NCI-H2081 (cell line): ENCODE measurements at regions not wholly inside any gene's neighbourhood (a gene's known extent, or its start where the extent isn't known, plus 50 kb on each side); places are given as distances from the start of the nearest gene placed in this dataset.
"Not testable (repeated sequence)": the region's sequence is repeated elsewhere in the genome, so short reads cannot be mapped to it uniquely, and the experiment has no call there.

Experiments used
- DNase-seq, 2 experiments: peaks; one replicate each; lab custom pipeline; 2025; lab: John Stamatoyannopoulos, UW

GRCh38 chr1:200282497-200283122 lies 127.2 kb downstream of the ZNF281 start:
- no peak for DNase-seq

- no peak for DNase-seq
Measured at GRCh38 chr1:200281201-200281835, 128.5 kb downstream of the ZNF281 start.

DNA sequence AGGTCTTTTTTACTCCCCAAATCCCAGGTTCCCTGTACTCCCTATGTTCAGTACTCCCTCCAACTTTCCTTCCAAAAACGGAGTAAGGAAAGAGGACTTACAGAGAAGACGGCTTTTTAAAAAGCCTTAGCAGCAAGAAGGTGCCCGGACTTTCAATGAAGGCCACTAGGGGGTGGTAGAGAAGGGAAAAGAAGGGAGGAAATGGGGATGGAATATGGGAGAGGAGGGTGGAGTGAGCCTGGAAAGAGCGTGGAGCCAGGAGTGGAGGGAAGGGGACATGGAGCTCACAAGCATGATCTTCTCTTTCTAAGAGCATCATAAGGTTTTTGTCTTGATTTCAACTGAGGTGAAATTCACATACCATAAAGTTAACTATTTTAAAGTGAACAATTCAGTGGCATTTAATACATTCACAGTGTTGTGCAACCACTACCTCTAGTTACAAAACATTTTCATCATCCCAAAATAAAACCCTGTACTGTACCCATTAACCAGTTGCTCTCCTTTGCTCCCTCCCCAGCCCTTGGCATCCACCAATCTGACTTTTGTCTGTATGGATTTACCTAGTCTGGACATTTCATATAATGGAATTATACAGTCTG lies 129.9 kb downstream of the ZNF281 start:
- DNase-seq: peak; percentile 10 to 44

GRCh38 chr1:200275816-200276453 lies 133.9 kb downstream of the ZNF281 start:
- DNase-seq: no peak

GRCh38 chr1:200275415-200275814 lies 134.4 kb downstream of the ZNF281 start:
- DNase-seq: no peak

- DNase-seq: no peak
Measured at GRCh38 chr1:200274116-200274515, 135.7 kb downstream of the ZNF281 start.

DNA sequence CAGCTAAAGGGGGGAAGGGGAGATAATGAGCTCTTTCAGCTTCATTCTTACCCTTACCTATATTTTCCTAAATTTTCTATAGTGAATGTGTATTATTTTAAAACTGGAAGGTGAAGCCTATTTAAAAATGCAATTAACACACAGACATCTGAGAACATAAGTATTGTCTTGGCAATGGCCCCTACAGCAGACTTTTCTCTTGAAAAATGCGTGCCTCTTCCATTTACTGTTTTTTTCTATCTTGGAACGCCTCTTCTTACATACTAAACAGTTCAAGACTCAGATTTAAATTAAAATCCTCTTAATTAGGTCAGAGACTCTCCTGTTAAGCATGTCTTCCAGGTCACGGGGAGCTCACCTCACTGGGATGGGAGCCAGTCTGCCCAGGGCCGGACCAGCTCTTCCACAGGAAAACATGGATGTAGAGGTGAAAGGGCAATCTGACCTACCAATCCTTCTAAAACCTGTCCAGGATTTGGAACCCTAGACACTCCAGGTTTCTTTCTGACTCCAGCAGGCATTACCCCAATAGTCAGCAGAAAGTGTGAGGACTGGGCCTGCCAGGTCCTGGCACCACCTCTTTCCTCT lies 137.3 kb downstream of the ZNF281 start:
- no peak for DNase-seq

- DNase-seq: no peak
Measured at GRCh38 chr1:200269256-200269655, 140.6 kb downstream of the ZNF281 start.

DNA sequence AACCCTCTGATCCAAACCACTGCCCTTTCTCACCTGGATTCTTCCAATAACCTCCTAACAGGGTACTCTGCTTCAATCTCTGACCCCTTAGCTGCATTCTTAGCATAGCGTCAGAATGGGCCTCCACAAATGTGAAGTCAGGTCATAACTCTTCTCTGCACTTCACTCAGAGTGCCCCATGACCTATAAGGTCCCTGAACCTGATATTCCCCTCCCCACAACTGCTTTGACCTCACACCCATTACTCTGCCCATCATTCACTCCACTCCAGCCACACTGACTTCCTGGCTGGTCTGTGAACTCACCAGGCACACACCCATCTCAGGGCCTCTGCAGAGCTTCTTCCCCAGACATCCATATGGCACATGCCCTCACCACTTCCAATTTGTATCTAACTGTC lies 141.9 kb downstream of the ZNF281 start:
- no peak for DNase-seq

GRCh38 chr1:200267458-200267857 lies 142.4 kb downstream of the ZNF281 start:
- no peak for DNase-seq

GRCh38 chr1:200266871-200267270 lies 143.0 kb downstream of the ZNF281 start:
- DNase-seq: no peak

DNA sequence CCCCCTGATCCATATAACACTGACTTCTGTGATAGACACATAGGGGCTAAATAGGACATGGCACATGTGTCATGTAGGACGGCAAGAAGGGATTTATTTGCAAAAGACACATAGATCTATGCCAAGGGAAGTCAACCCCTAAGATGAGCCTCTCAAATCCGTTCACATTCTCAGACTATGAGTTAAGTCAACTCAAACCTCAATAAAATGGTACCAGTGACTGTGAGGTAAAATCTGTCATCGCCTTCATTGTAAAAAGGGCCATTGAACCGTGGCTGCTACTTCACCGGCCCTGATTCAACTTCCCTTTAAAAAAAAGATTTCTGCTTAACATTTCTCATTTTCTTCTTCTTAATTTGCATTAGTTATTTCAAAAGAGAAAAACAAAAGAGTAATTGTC lies 144.0 kb downstream of the ZNF281 start:
- no peak for DNase-seq

DNA sequence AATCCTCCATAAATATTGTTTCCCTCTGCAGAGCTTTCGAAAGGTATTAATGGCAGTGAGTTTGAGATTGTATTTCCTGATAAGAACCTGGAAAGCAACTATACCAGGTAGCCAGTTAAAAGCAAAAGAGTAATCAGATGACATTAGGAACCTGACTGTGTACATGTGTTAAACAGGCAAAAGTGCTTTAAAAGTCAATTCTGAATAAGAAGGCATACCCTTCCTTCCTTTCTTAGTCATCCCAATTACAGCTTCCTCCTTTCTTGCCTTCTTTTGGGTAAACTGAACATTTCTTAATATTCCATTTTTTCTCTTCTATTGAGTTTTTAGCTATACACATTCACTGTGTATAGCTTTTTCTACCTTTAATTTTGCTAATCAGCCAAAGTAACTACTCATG lies 144.7 kb downstream of the ZNF281 start:
- no peak for DNase-seq

- DNase-seq: no peak
Measured at GRCh38 chr1:200263203-200263602, 146.6 kb downstream of the ZNF281 start.

GRCh38 chr1:200262326-200262965 lies 147.4 kb downstream of the ZNF281 start:
- DNase-seq: no peak

- DNase-seq: peak; percentile 80 to 89
Measured at GRCh38 chr1:200260597-200261335, 149.1 kb downstream of the ZNF281 start.

- peak in 1 of 2 experiments; percentile 37 for DNase-seq
Measured at GRCh38 chr1:200258447-200259375, 151.1 kb downstream of the ZNF281 start.

DNA sequence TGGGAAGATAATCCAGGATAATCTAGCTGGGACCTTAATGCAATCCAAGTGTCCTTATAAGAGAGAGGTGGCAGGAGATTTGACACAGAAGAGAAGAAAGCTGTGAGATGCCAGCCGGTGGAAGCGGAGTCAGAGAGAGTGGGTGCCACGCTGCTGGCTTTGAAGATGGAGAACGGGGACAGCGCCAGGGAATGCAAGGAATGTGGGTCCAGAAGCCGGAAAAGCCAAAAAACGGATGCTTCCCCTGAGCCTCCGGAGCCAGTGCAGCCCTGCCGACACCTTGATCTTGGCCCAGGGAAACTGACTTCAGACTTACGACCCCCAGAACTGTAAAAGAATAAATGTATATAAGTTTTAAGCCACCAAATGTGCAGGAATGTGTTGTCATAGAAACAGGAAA lies 152.6 kb downstream of the ZNF281 start:
- DNase-seq: no peak

DNA sequence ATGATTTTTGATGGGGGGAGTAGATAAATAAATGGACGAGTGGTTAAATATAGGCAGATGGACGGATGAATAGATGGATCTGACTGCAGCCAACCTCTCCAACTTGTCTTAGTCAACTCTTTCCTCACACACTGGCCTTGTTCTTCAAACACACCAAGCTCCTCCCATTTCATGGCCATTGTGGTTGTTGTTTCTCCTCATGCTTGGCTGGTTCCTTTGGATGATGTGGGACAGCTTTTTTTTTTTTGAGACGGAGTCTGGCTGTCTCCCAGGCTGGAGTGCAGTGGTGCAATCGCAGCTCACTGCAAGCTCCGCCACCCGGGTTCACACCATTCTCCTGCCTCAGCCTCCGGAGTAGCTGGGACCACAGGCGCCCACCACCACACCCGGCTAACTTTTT lies 155.2 kb downstream of the ZNF281 start:
- not testable (repeated sequence) for DNase-seq

GRCh38 chr1:200253774-200254495 lies 155.9 kb downstream of the ZNF281 start:
- DNase-seq: no peak
